GM23248 (cell line): ENCODE measurements at regions not wholly inside any gene's neighbourhood (a gene's known extent, or its start where the extent isn't known, plus 50 kb on each side); places are given as distances from the start of the nearest gene placed in this dataset.

ENCODE experiments used
- DNase-seq: peaks from one replicate; pipeline ENCODE4 v3.0.0-alpha.2; 2015
- H2AFZ ChIP-seq: fragments of 200-600 bp; sonication (generic); 2 replicates; pipeline ENCODE4 v1.6.1; 2016; ENCODE audit warnings: antibody characterized with exemption
- H3F3A ChIP-seq: fragments of 200-600 bp; sonication (generic); 2 replicates; pipeline ENCODE4 v1.6.1; 2016; ENCODE audit warnings: mild to moderate bottlenecking, antibody characterized with exemption, mixed run types; ENCODE audit not compliant: insufficient read depth
- H3K27ac ChIP-seq: fragments of 200-600 bp; sonication (generic); 2 replicates; pipeline ENCODE4 v1.5.1; 2016; ENCODE audit warnings: mild to moderate bottlenecking
- H3K27me3 ChIP-seq: fragments of 200-600 bp; sonication (generic); replicated peaks from 2 replicates; pipeline ENCODE4 v1.6.1; 2016; ENCODE audit warnings: mild to moderate bottlenecking; ENCODE audit not compliant: insufficient read depth
- H3K36me3 ChIP-seq: fragments of 200-600 bp; sonication (generic); 2 replicates; pipeline ENCODE4 v1.6.1; 2016; ENCODE audit warnings: low read depth, mild to moderate bottlenecking
- H3K4me1 ChIP-seq: fragments of 200-600 bp; sonication (generic); 2 replicates; pipeline ENCODE4 v1.6.1; 2016; ENCODE audit warnings: mild to moderate bottlenecking; ENCODE audit not compliant: insufficient read depth
- H3K4me2 ChIP-seq: fragments of 200-600 bp; sonication (generic); one replicate; pipeline ENCODE4 v1.6.1; 2016; ENCODE audit warnings: mild to moderate bottlenecking; ENCODE audit not compliant: unreplicated experiment
- H3K4me3 ChIP-seq: fragments of 200-600 bp; sonication (generic); 2 replicates; pipeline ENCODE4 v1.5.1; 2016; ENCODE audit warnings: mild to moderate bottlenecking
- H3K79me2 ChIP-seq: fragments of 200-600 bp; sonication (generic); 2 replicates; pipeline ENCODE4 v1.6.1; 2016; ENCODE audit warnings: mild to moderate bottlenecking; ENCODE audit not compliant: insufficient read depth
- H3K9ac ChIP-seq: fragments of 200-600 bp; sonication (generic); 2 replicates; pipeline ENCODE4 v1.6.1; 2016; ENCODE audit warnings: mild to moderate bottlenecking
- H3K9me2 ChIP-seq: fragments of 200-600 bp; sonication (generic); 2 replicates; pipeline ENCODE4 v1.6.1; 2016; ENCODE audit warnings: mixed run types, mild to moderate bottlenecking, moderate library complexity; ENCODE audit not compliant: insufficient read depth
- H3K9me3 ChIP-seq: fragments of 200-600 bp; sonication (generic); one replicate; pipeline ENCODE4 v1.6.1; 2017; ENCODE audit warnings: low read depth
- H4K20me1 ChIP-seq: fragments of 200-600 bp; sonication (generic); 2 replicates; pipeline ENCODE4 v1.6.0; 2016; ENCODE audit not compliant: insufficient read depth
- EZH2 ChIP-seq: fragments of 200-600 bp; sonication (generic); IDR thresholded peaks from 2 replicates; pipeline ENCODE4 v1.6.1; 2018; ENCODE audit warnings: antibody characterized with exemption, mild to moderate bottlenecking; ENCODE audit not compliant: insufficient read depth, poor library complexity, severe bottlenecking
- EZH2phosphoT487 ChIP-seq: fragments of 200-600 bp; sonication (generic); IDR thresholded peaks from 2 replicates; pipeline ENCODE4 v1.6.1; 2018; ENCODE audit warnings: antibody characterized with exemption, moderate library complexity, mild to moderate bottlenecking, low read depth; ENCODE audit not compliant: insufficient read depth
- WGBS, 2 experiments: methylation state at CpG; one replicate each; pipeline ENCODE4 v1.1.6; 2015 to 2017; ENCODE audit warnings: low lambda C conversion rate in 2 of 2, low coverage in 1 of 2; ENCODE audit errors: missing lambda C conversion rate in 2 of 2; 5-methylcytosine and 5-hydroxymethylcytosine counted together
- in situ Hi-C: fragments of 300-500 bp; cut with MboI; formaldehyde crosslinking; loops from 2 replicates; pipeline ENCODE4 v1.15.0; 2020

DNA sequence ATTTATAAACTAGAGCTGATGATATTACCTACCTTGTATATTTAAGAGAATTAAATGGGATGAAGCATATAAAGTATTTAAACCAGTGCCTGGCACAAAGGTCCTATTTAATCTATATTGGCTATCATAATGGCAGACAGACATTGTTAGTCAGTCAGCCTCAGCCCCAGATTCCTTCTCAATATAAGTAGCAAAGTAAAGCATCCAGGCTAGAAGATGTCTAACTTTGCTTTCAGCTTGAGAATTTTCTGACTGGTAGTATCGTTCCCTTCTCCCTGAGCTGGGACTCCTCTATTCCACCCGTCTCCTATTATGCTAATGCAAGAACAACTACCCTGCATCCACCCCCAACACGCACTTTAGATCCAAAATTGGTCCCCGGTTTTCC, 215.7 kb upstream of the SIX2 start:
- no peak overlapping the region for H3K4me3 ChIP-seq
- H3F3A ChIP-seq: no peaks in the 10 kb centered on the region
- in situ Hi-C loops: no loop called here
- TF ChIP-seq EZH2phosphoT487 (no peak), EZH2 (no peak)
- no peaks in the 10 kb centered on the region for H3K36me3 ChIP-seq
- 0 out of 2 replicates have a peak, but pooled peaks cover 13% of the 10 kb centered on the region for H3K27me3 ChIP-seq
- WGBS, 2 experiments: 60 to 66% methylated on average over 4 of the region's 4 CpGs
- H3K4me1 ChIP-seq: no peaks in the 10 kb centered on the region
- no peak overlapping the region for H2AFZ ChIP-seq
- no peak overlapping the region for H3K4me2 ChIP-seq
- no peak overlapping the region for H3K9ac ChIP-seq
- no peaks in the 10 kb centered on the region; the same call in 1 of the 2 replicates for H3K9me2 ChIP-seq
- DNase-seq: no peak
- no peak overlapping the region for H3K27ac ChIP-seq
- peaks cover 4% of the 10 kb centered on the region for H3K9me3 ChIP-seq
- no peaks in the 10 kb centered on the region for H3K79me2 ChIP-seq
- no peaks in the 10 kb centered on the region for H4K20me1 ChIP-seq

DNA sequence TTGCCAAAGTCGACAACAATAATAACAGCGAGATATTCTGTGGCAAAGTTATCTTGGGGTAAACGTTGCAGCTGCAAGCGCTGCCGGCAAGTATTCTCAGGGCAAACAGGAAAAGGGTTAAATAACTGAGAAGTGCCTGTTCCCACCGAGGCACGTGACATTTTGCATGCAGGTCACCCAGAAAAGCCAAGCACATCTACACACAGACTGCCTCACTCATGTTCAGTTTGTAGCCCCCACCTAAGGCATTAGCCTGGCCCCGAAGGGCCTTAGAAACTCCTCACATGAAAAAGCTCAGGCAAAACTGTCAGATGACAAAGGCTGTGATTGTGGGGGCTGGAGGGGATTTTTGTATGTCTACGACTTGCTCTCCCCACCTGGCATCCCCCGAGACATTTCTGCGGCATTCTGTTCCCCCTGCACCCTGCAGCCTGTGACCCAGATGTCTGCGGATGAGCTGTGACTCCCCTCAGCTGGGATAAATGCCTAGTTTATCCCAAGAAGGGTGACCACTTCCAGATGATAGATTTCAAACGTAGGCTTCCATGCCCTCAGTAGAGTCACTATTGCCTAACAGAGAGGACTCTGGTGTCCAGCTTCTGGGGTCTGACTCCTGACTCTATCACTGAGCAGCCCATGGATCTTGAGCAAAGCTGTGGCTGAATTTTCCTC, 215.2 kb upstream of the SIX2 start:
- 0 out of 2 replicates have a peak, but pooled peaks cover 13% of the 10 kb centered on the region for H3K27me3 ChIP-seq
- H2AFZ ChIP-seq: no peak overlapping the region
- H3K4me2 ChIP-seq: no peak overlapping the region
- no peak overlapping the region for H3K4me3 ChIP-seq
- H3K4me1 ChIP-seq: no peaks in the 10 kb centered on the region
- H3K36me3 ChIP-seq: no peaks in the 10 kb centered on the region
- H4K20me1 ChIP-seq: no peaks in the 10 kb centered on the region
- 68% methylated on average over 13 of the region's 13 CpGs for WGBS, 2 experiments
- DNase-seq: no peak
- H3K79me2 ChIP-seq: no peaks in the 10 kb centered on the region
- H3K9ac ChIP-seq: no peak overlapping the region
- H3F3A ChIP-seq: no peaks in the 10 kb centered on the region
- in situ Hi-C loops: no loop called here
- TF ChIP-seq EZH2: no peak
- H3K9me3 ChIP-seq: peaks cover 4% of the 10 kb centered on the region
- H3K9me2 ChIP-seq: no peaks in the 10 kb centered on the region; the same call in 1 of the 2 replicates
- no peak overlapping the region for H3K27ac ChIP-seq

DNA sequence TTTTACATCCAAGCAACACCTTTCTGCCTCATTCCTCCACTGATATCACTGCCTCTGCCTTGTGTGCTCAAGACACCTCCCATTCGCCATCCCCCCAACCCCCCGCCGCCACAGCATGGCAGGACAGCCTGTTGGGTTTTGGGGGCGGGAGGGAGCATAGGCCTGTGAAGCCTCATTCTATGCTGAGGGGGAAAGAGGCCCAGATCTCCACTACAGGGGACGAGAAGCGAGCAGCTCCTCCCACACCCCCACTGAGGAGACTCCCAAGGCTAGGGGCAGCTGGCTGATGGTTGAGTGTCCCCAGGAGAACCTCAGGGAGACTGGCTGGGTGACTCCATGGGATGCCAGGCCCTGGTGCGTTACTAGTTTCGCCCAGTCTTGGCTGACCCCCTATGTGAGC, 214.3 kb upstream of the SIX2 start:
- Histone ChIP-seq H3F3A (no peaks in the 10 kb centered on the region), H2AFZ (no peak overlapping the region), H3K9ac (no peak overlapping the region), H3K9me3 (peaks cover 4% of the 10 kb centered on the region), H3K79me2 (no peaks in the 10 kb centered on the region), H3K36me3 (no peaks in the 10 kb centered on the region), H3K27ac (no peak overlapping the region), H3K9me2 (no peaks in the 10 kb centered on the region; the same call in 1 of the 2 replicates), H3K4me3 (no peak overlapping the region), H3K4me1 (no peaks in the 10 kb centered on the region), H4K20me1 (no peaks in the 10 kb centered on the region), H3K27me3 (0 out of 2 replicates have a peak, but pooled peaks cover 13% of the 10 kb centered on the region), H3K4me2 (no peak overlapping the region)
- WGBS, 2 experiments: 78 to 79% methylated on average over 8 of the region's 8 CpGs
- no peak for DNase-seq
- TF ChIP-seq EZH2: no peak
- in situ Hi-C loops: no loop called here

DNA sequence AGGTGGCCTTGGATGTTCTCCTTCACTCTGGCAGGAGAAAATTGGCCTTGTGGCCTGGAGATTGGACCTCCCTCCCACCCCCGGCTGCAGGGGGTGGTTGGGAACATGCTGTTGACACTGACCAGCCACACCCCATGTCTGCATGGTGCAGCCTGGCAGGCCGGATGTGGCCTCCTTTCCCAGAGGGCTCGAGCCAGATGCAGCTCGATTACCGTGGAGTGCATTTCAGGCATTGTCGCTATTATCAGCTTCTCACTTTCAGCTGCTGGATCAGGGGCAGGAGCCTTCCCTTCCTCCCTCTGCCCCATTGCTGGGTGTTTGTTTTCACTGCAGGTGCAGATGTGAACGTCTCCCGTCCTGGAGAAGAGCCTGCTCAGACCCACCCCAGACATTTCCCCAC, 211.0 kb upstream of the SIX2 start:
- Histone ChIP-seq H3K27ac (no peak overlapping the region), H3K36me3 (no peaks in the 10 kb centered on the region), H3K4me2 (no peak overlapping the region), H3F3A (no peaks in the 10 kb centered on the region), H2AFZ (no peak overlapping the region), H3K9me3 (no peaks in the 10 kb centered on the region), H3K9ac (no peak overlapping the region), H4K20me1 (no peaks in the 10 kb centered on the region), H3K27me3 (peaks cover 23% of the 10 kb centered on the region), H3K9me2 (no peaks in the 10 kb centered on the region), H3K4me3 (no peak overlapping the region), H3K79me2 (no peaks in the 10 kb centered on the region), H3K4me1 (no peaks in the 10 kb centered on the region)
- no peak for TF ChIP-seq EZH2
- no peak for DNase-seq
- 47 to 60% methylated on average over 8 of the region's 8 CpGs for WGBS, 2 experiments
- in situ Hi-C loops: no loop called here

DNA sequence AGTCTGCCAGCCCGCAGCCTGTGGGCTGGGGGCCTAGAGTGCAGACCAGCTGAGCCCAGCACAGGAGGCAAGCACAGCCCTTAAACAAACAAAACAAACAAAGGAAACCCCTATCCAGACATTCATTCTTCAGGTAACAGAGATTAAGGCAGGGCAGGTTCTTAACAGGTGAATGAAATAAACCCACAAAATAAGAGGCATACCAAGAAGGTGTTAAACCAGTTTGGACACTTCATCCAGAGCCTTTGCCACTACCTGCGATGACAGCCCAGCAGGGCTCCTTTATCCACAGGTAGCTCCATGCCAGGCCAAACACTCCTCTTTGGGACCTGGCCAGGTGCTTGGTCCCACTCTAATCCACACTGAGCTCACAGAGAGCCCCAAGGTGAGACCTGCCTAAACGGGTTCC, 209.7 kb upstream of the SIX2 start:
- H3K27me3 ChIP-seq: peaks cover 30% of the 10 kb centered on the region
- WGBS, 2 experiments: 44 to 45% methylated on average over 3 of the region's 3 CpGs
- no peaks in the 10 kb centered on the region for H3K9me3 ChIP-seq
- no peaks in the 10 kb centered on the region for H3K79me2 ChIP-seq
- H3K4me3 ChIP-seq: no peak overlapping the region
- H3K36me3 ChIP-seq: no peaks in the 10 kb centered on the region
- no peaks in the 10 kb centered on the region for H3F3A ChIP-seq
- no peak overlapping the region for H2AFZ ChIP-seq
- H3K9me2 ChIP-seq: no peaks in the 10 kb centered on the region
- no peaks in the 10 kb centered on the region for H4K20me1 ChIP-seq
- TF ChIP-seq EZH2: no peak
- no peak for TF ChIP-seq EZH2phosphoT487
- no peak overlapping the region for H3K4me2 ChIP-seq
- H3K27ac ChIP-seq: no peak overlapping the region
- no peaks in the 10 kb centered on the region for H3K4me1 ChIP-seq
- in situ Hi-C loops: no loop called here
- no peak for DNase-seq
- H3K9ac ChIP-seq: no peak overlapping the region
